ENCODE measurements at regions not wholly inside any gene's neighbourhood (a gene's known extent, or its start where the extent isn't known, plus 50 kb on each side); places are given as distances from the start of the nearest gene placed in this dataset.

GRCh38 chr13:68057836-68058235 is 827.7 kb upstream of the PCDH9 start:
- Histone ChIP-seq H3K4me2 (ENCODE audit: low read length) (no peak overlapping the region), H3K9me2 (replicated peaks; ENCODE audit: low read length) (no peaks in the 10 kb centered on the region), H3K79me2 (ENCODE audit: low read length) (no peaks in the 10 kb centered on the region), H3K4me1 (ENCODE audit: insufficient read depth, low read length) (peaks cover 6% of the 10 kb centered on the region), H3K27me3 (ENCODE audit: low read length) (no peaks in the 10 kb centered on the region), H3K9me3 (ENCODE audit: low read length) (no peaks in the 10 kb centered on the region), H2AFZ (ENCODE audit: low read length) (no peak overlapping the region), H3K4me3 (ENCODE audit: low read length) (no peak overlapping the region), H3K36me3 (ENCODE audit: low read depth, low read length) (no peaks in the 10 kb centered on the region), H3K27ac (ENCODE audit: low read length) (no peak overlapping the region), H3F3A (ENCODE audit: low read length, unreplicated experiment) (no peaks in the 10 kb centered on the region), H3K9ac (ENCODE audit: low read length) (no peak overlapping the region), H4K20me1 (ENCODE audit: low read length) (no peaks in the 10 kb centered on the region)
- no peak for DNase-seq
- intact Hi-C loops (cut with micrococcal nuclease), result no loop called here
- no TSS peak for BruUV-seq (replicated peaks)
- ChIA-PET CTCF (no interaction called here), POLR2A (ENCODE audit: unreplicated experiment) (no interaction called here)
- ATAC-seq, result no peak
- no peak for TF ChIP-seq CTCF (conservative IDR thresholded peaks at IDR 0.05; ENCODE audit: low read depth, low read length)
- no peak for TF ChIP-seq EZH2phosphoT487 (IDR thresholded peaks at IDR 0.05; ENCODE audit: borderline replicate concordance, low read length)
- no peak for TF ChIP-seq EZH2 (IDR thresholded peaks at IDR 0.05; ENCODE audit: low read length, unreplicated experiment)

GRCh38 chr13:68056816-68057710 is 826.9 kb upstream of the PCDH9 start:
- POLR2A ChIA-PET (ENCODE audit: unreplicated experiment), result no interaction called here
- peak; percentile 99 for ATAC-seq

More at GRCh38 chr13:68056816-68057710, 826.9 kb upstream of the PCDH9 start:
- CTCF ChIA-PET, result no interaction called here
- no peaks in the 10 kb centered on the region for H3K79me2 ChIP-seq (ENCODE audit: low read length)
- H3F3A ChIP-seq (ENCODE audit: low read length, unreplicated experiment), result no peaks in the 10 kb centered on the region
- DNase-seq, result peak; percentile 83
- no peaks in the 10 kb centered on the region for H3K36me3 ChIP-seq (ENCODE audit: low read depth, low read length)
- TF ChIP-seq CTCF (conservative IDR thresholded peaks at IDR 0.05; ENCODE audit: low read depth, low read length) (no peak), EZH2phosphoT487 (IDR thresholded peaks at IDR 0.05; ENCODE audit: borderline replicate concordance, low read length) (no peak), EZH2 (IDR thresholded peaks at IDR 0.05; ENCODE audit: low read length, unreplicated experiment) (no peak)
- no peak overlapping the region for H3K4me3 ChIP-seq (ENCODE audit: low read length)
- no peak overlapping the region for H3K27ac ChIP-seq (ENCODE audit: low read length)
- H3K9me3 ChIP-seq (ENCODE audit: low read length), result no peaks in the 10 kb centered on the region
- H3K27me3 ChIP-seq (ENCODE audit: low read length), result no peaks in the 10 kb centered on the region
- no peak overlapping the region for H3K4me2 ChIP-seq (ENCODE audit: low read length)
- BruUV-seq (replicated peaks), result no TSS peak
- H3K9me2 ChIP-seq (replicated peaks; ENCODE audit: low read length), result no peaks in the 10 kb centered on the region
- intact Hi-C loops (cut with micrococcal nuclease), result no loop called here
- no peak overlapping the region for H3K9ac ChIP-seq (ENCODE audit: low read length)
- peaks cover 6% of the 10 kb centered on the region for H3K4me1 ChIP-seq (ENCODE audit: insufficient read depth, low read length)
- no peaks in the 10 kb centered on the region for H4K20me1 ChIP-seq (ENCODE audit: low read length)
- no peak overlapping the region for H2AFZ ChIP-seq (ENCODE audit: low read length)

Data from PC-3 (cell line).